Stimulated activated CD8-positive, alpha-beta memory T cell treated with anti-CD3 and anti-CD28 coated beads, Interleukin-4, amount 100 ng/mL, for 48 hours (primary cell): ENCODE measurements at regions not wholly inside any gene's neighbourhood (a gene's known extent, or its start where the extent isn't known, plus 50 kb on each side); places are given as distances from the start of the nearest gene placed in this dataset.

ENCODE experiments used
- DNase-seq: peaks from one replicate; pipeline ENCODE4 v3.0.0-alpha.2; 2020

- DNase-seq = no peak
Measured at GRCh38 chr6:99138445-99138844, 190.7 kb upstream of the FBXL4 start.

- no peak for DNase-seq
Measured at GRCh38 chr6:99137314-99137713, 189.6 kb upstream of the FBXL4 start.

- no peak for DNase-seq
Measured at GRCh38 chr6:99136488-99136887, 188.7 kb upstream of the FBXL4 start.

DNA sequence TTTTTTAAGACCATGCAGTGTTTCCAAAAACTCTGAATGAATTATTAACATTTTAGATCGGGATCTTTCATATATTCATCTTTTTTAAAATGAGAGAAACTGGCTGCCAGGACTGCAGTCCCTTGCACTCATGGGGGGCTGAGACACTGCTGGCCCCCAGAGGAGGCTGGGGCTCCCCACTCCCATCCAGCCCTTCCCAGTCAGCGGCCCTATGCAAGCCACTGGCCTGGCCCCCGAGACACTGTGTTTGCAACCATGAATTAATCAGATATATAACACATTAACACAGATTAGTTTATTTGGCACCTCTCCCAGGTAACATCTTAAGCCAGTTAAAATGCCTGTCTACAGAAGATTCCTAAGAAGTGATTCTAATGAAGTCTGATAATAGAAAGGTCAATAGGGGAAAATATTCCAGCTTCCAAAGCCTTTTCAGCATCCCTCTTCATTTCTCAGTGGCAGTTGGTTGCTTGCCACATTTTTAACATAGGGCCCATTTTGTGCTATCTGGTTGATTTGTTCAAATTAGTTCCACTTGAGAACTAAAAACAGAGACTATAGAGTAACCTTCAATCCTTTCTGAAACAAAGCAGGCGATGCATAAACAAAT, 184.4 kb upstream of the FBXL4 start:
- no peak for DNase-seq

- no peak for DNase-seq
Measured at GRCh38 chr6:99130897-99131873, 183.4 kb upstream of the FBXL4 start.

- no peak for DNase-seq
Measured at GRCh38 chr6:99129835-99130234, 182.1 kb upstream of the FBXL4 start.

DNA sequence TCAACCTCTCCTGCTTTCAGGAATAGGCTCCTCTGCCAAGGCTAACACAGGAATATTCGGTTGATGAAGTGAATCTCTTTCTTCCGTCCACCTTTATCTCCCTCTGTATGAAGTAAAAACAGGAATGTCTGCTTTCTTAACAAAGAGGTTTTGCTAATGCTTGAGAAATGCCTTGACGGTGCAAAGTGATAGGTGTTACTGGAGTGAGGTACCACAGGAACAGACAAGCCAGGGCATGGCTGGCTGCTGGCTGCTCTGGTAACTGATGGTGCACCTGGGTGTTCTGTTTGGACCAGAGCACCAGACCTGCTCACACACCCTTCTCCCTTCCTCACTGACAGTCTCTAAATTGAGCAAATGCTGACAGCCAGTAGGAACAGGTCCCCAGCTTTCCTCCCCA, 174.0 kb upstream of the FBXL4 start:
- DNase-seq = no peak

GRCh38 chr6:99120641-99121040, 172.9 kb upstream of the FBXL4 start:
- no peak for DNase-seq

DNA sequence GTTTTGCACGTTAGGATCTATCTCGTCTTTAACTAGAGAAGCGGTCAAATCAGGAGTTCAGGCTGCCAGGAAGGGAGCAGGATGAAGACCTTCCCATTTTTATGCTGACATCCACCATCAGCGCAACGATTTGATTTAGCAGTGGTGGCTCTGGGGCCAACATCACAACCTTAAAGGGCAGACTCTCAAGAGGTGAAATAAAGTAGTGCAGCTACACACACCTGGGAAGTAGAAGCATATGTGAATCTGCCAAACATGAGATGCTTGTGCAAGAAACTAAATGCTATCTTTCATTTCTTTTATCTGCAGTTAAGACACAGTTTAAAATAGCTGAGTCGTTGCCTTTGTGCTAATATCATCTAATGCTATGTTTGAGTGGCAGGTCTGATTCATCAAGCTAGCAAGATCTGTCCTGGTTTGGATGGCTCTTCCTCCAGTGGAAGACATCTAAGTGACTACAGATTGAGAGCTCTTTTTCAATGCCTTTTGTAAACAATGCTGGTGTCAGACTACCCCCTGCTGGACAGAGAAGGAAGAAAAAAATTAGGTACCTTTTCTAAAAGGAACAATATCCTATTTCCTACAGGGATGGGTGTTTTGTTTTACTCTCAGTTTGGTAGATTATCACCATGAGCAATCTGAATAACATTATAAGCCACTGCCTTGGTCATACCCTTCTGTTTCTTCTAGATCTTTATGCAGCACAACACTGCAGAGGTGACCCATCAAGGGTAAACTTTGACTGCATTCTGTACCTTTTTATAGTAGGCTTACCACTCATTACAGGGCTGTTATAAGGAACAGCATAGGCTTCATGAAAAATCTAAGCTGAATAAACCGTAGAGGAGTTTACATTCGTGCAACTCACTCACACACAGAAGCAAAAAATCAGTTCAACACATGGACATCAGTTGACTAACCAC, 171.6 kb upstream of the FBXL4 start:
- DNase-seq = peak; percentile 26

DNA sequence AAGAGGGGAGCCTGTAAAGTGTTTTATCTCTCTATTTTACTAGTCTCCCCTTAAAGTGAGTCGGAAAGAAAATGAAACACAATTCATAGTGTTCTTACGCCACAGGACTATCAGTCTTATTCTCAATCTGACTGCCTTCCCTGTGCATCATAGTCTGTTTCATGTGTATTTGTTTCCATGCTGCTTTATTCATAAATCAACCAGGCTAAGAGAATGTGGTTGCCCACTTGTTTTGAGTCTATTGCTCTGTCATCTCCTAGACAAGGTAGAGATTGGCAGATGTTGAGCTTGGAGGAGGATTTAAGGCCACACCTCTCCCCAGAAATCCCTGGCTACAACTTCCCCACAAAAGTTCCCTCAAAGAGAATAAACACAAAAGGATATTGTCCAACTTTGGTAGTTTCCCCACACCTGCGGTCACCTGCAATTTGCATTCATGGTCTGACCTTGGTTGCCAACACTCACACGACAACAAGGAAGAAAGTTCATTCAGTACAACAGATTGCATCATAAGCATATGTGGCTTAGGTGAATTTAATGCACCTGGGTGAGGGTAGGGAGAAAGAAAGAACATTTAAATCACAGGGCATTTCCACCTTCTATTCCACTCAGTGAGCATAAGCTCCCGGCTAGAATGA, 167.1 kb upstream of the FBXL4 start:
- no peak for DNase-seq

GRCh38 chr6:99111590-99111989, 163.8 kb upstream of the FBXL4 start:
- DNase-seq = no peak

DNA sequence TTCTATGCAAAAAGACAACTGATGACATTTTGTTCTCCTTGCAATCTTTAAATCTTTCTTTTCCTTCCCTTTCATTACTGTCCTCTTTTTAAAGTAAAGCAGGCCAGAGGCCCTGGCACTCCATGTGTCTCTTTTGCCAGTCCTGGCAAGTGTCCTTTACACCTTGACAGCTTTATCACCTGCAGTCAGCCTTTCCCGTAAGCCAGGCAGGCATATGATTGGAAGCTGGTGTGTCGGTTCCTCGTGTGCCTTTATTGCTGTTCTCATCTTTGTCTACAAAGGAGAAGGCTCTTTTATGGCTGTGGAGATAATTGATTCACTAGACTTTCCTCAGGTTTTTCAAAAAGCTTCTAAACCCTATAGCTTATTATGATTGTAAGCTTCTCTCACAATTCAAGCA, 162.3 kb upstream of the FBXL4 start:
- no peak for DNase-seq

DNA sequence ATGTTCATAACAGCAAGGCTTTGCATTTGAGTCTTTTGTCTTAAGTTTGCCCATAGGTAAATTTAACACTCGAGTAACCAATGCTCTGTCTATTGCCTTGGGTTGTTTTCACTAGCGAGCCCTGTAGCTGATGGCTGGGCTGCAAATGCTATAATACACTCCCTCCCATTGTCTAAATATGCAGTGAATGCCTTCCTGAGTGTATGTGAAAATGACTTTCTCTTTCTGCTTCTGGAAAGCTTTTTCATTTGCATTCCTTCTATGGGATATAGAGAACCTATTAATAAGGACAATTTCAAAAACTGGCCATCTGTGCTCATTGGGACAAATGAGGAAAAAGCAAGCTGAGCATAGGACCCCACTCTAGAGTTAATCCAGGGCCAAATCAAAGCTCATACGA, 156.5 kb upstream of the FBXL4 start:
- DNase-seq = no peak

- no peak for DNase-seq
Measured at GRCh38 chr6:99099243-99099642, 151.5 kb upstream of the FBXL4 start.

DNA sequence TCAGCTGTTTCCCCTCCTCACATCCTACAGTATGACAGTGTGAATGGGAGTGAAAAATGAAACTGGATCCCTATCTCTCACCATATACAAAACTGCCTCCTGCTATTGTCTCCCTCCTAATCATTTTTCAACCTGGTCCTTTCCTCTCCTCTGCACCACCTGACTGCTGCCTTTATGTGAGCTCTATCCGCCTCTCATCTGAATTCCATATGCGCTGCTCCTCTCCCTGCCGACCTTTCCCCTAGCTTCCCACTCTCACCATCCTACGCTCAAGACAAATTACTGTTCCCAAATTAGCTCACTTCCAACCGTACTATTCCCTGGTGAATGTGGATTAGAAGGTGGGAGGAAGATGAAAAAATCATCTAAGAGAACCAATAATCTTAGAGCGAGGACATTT, 148.4 kb upstream of the FBXL4 start:
- no peak for DNase-seq

DNA sequence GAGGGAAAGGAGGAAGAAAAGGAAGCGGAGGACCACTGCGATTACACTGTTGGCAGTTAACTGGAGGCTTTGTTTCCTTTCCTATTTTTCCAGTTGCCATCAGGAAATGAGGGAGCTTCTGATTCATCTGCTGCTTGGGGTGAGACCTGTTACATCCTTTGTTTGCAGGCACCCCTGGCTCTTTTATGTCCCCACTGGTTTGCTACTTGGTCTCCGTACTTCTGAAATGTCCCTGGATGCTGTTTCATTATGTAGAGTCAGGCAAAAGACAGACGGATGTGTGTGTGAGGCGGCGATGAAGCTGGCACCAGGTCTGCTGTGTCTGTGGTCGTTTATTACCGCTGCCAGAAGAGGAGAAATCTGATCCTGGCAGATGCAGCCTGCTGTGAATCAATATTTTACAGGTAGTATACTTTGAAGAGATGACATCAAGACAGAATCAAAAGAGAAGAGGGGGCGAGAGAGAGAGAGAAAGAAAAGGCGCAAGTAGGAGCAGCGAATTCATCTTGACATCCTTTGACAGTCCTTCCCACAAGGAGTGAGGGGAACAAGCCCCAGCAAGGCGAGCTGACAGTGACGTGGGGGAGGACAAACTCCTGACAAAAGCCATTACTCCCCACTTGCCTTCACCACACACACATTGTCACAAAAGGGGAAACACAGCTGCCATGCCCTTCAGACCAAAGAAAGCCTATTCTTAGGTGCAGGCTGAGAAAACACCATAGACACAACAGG, 145.9 kb upstream of the FBXL4 start:
- DNase-seq = no peak

- no peak for DNase-seq
Measured at GRCh38 chr6:99092461-99092860, 144.7 kb upstream of the FBXL4 start.

- no peak for DNase-seq
Measured at GRCh38 chr6:99091985-99092384, 144.2 kb upstream of the FBXL4 start.

DNA sequence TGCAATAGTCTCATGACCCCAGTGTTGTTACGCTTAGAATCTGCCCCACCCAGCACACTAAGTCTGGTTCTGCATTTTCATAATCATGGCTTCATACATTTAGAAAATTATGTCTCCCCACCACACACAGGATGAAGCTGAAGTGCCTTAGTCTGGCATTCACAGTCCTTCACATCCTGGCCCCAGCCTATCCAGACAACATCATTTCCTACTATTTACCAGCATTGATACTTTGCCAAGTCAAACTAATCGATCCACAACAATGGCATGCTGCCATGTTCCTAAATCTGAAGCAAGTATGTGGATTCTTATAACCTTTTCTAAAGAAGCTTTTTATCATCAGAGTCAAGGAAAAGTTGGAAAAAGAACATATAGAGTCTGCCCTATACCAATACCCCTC, 132.4 kb upstream of the FBXL4 start:
- no peak for DNase-seq

GRCh38 chr6:99079058-99079457, 131.3 kb upstream of the FBXL4 start:
- no peak for DNase-seq

DNA sequence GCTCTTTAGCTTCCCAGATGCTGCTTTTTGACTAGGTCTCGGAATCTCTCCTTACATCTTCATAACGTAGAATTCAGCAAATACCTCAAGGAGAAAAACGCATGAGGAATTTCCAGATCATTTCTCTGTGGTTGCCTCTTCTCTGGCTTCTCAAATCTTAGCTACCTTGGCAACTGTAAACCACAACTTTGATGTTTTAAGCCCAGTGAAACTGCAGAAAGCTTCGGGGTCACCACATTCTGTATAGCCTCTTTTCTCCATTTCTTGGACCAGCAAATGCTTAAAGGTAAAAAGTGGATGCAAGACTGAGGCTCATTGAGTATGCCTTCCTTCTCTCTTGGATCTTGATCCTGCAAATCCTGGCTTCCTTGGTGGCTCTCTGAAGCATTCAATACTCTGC, 125.5 kb upstream of the FBXL4 start:
- no peak for DNase-seq

DNA sequence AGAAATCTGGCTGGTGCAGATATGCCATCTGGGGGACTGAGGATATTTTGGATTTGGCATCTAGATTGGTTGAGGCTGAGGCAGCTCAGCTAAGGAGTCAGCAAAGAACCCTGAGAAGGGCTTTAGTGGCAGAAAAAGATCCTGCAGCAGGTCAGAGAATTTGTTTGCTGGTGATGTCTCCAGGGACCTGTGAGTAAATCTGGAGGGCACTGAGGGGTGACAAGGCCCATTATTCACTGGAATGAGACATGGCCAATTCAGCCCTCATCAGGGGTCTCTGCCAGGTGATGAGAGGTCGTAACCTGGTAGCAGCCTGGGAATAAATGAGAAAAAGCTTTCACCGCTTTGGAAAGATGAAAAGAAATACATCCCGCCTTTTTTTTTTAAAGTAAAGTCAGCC, 118.3 kb upstream of the FBXL4 start:
- no peak for DNase-seq
